DMS79 (cell line): ENCODE measurements at regions not wholly inside any gene's neighbourhood (a gene's known extent, or its start where the extent isn't known, plus 50 kb on each side); places are given as distances from the start of the nearest gene placed in this dataset.
"Not testable (repeated sequence)": the region's sequence is repeated elsewhere in the genome, so short reads cannot be mapped to it uniquely, and the experiment has no call there.

Experiments
- DNase-seq: peaks from one replicate; lab custom pipeline; 2025; lab: John Stamatoyannopoulos, UW

GRCh38 chr13:33659894-33660293 lies 158.1 kb upstream of the RFC3 start:
- DNase-seq: no peak

GRCh38 chr13:33662392-33662791 lies 155.6 kb upstream of the RFC3 start:
- DNase-seq: no peak

GRCh38 chr13:33665626-33666175 lies 152.2 kb upstream of the RFC3 start:
- DNase-seq: no peak

- no peak for DNase-seq
These were observed 146.4 kb upstream of the RFC3 start for GRCh38 chr13:33671560-33671959.

- DNase-seq: not testable (repeated sequence)
These were observed 145.9 kb upstream of the RFC3 start for GRCh38 chr13:33672022-33672421.

- DNase-seq: no peak
These were observed 141.6 kb upstream of the RFC3 start for GRCh38 chr13:33676045-33676989.

- DNase-seq: no peak
These were observed 140.7 kb upstream of the RFC3 start for GRCh38 chr13:33677215-33677614.

- no peak for DNase-seq
These were observed 139.9 kb upstream of the RFC3 start for GRCh38 chr13:33678084-33678483.

- no peak for DNase-seq
These were observed 138.9 kb upstream of the RFC3 start for GRCh38 chr13:33678906-33679657.

- no peak for DNase-seq
These were observed 138.3 kb upstream of the RFC3 start for GRCh38 chr13:33679658-33680012.

GRCh38 chr13:33682020-33682564 lies 135.9 kb upstream of the RFC3 start:
- no peak for DNase-seq

- DNase-seq: not testable (repeated sequence)
These were observed 135.3 kb upstream of the RFC3 start for GRCh38 chr13:33682646-33683045.

GRCh38 chr13:33683376-33683775 lies 134.6 kb upstream of the RFC3 start:
- no peak for DNase-seq

GRCh38 chr13:33684874-33685273 lies 133.1 kb upstream of the RFC3 start:
- no peak for DNase-seq

- DNase-seq: no peak
These were observed 131.0 kb upstream of the RFC3 start for GRCh38 chr13:33686772-33687480.

- no peak for DNase-seq
These were observed 127.6 kb upstream of the RFC3 start for GRCh38 chr13:33690354-33690753.

GRCh38 chr13:33691980-33692379 lies 126.0 kb upstream of the RFC3 start:
- DNase-seq: no peak

- DNase-seq: no peak
These were observed 125.4 kb upstream of the RFC3 start for GRCh38 chr13:33692531-33692930.

- DNase-seq: no peak
These were observed 123.4 kb upstream of the RFC3 start for GRCh38 chr13:33694546-33694945.

GRCh38 chr13:33696530-33696929 lies 121.4 kb upstream of the RFC3 start:
- DNase-seq: no peak

- DNase-seq: no peak
These were observed 120.0 kb upstream of the RFC3 start for GRCh38 chr13:33697926-33698325.

GRCh38 chr13:33707449-33707848 lies 110.5 kb upstream of the RFC3 start:
- DNase-seq: no peak
